CD4-positive, alpha-beta T cell treated with Interleukin-6 at 100 ng/mL for 8 hours (primary cell): ENCODE measurements at regions not wholly inside any gene's neighbourhood (a gene's known extent, or its start where the extent isn't known, plus 50 kb on each side); places are given as distances from the start of the nearest gene placed in this dataset.
"Not testable (repeated sequence)": the region's sequence is repeated elsewhere in the genome, so short reads cannot be mapped to it uniquely, and the experiment has no call there.

ENCODE experiments used
- DNase-seq: peaks from one replicate; pipeline ENCODE4 v3.0.0-alpha.2; 2020; ENCODE audit warnings: mixed read lengths, low spot score

DNA sequence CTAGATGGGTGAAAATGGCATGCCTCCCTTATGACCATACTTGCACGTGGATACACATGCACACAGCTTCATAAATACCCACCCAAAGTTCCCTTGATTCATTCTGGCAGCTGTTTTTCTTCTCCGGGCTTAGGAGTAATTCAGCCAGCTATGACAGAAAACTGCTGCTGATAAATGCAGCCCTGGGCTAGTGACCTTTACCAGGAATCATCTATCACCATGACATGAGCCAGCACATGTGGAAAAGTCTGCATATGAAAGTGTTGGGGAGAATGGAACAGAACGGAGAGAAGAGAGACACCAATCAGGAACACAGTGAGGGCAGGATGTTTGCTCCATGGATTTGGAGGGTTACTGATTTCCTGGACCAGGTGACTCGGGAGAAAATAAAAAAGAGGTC lies 706.3 kb downstream of the PDCD6IP start:
- no peak for DNase-seq

DNA sequence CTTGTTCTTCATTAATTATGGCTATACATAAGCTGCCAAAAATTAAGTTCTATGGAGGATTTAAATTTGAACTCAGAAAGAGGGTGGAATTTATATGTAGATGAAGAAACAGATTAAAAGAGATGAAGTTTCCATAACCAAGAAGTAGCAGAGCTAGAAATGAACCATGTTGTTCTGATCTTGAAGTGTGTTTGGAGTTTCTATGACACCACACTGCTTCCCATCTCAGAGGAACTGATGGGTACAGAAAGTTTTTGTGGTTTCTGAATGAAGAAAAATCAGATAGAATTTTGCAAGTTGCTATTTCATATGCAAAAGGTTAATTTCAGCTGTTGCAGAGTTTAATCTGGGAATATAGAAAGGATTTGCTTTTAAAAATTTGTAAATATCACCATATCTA lies 710.3 kb downstream of the PDCD6IP start:
- no peak for DNase-seq

GRCh38 chr3:34511891-34512290 lies 713.5 kb downstream of the PDCD6IP start:
- no peak for DNase-seq

DNA sequence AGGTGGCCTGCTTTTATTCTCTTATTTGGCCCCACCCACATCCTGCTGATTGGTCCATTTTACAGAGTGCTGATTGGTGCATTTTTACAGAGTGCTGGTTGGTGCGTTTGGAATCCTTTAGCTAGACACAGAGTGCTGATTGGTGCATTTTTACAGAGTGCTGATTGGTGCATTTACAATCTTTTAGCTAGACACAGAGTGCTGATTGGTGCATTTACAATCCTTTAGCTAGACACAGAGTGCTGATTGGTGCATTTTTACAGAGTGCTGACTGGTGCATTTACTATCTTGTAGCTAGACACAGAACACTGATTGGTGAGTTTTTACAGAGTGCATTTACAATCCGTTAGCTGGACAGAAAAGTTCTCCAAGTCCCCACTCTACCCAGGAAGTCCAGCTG lies 720.6 kb downstream of the PDCD6IP start:
- DNase-seq: not testable (repeated sequence)

- DNase-seq: no peak
Measured at GRCh38 chr3:34531156-34531555, 732.7 kb downstream of the PDCD6IP start.

DNA sequence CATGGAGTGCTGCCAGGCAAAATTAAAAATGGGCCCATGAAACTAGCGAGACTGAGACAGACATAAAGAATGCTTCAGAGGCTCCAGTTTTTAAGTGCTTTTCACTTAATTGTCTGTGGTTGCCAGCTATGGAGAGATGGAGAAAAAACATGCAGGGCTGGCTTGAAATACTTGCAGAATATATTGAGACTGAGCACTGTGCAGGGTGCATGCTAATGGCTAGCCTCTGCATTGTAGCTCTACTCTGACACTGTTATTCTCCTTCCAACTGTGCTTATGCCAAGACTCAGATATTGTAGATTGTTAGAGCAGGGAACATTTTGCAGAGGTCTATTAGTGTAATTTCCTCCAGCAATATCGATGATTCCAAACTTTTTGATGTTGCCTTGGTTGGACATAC lies 735.0 kb downstream of the PDCD6IP start:
- DNase-seq: no peak

GRCh38 chr3:34534013-34534412 lies 735.6 kb downstream of the PDCD6IP start:
- DNase-seq: no peak

DNA sequence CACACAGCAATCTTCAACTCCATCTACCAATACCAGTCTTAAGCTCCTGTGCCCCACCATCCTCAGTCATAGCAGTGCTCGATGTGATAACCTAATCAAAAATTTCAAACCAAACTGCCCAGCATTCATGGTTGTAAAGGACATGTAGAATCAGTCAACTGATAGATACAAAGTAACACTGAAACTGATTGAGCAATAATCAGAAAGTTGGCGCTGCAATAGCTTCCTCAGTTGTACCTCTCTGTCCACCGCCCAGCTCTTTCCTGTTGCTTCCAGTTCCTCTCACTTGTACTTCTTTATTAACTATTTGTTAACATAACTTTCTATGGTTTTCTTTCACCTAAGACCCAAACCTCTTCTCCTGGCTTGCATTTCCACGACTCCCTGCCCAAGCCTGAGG lies 745.7 kb downstream of the PDCD6IP start:
- no peak for DNase-seq

- no peak for DNase-seq
Measured at GRCh38 chr3:34547297-34547920, 749.0 kb downstream of the PDCD6IP start.

GRCh38 chr3:34567266-34567665 lies 768.8 kb downstream of the PDCD6IP start:
- no peak for DNase-seq

DNA sequence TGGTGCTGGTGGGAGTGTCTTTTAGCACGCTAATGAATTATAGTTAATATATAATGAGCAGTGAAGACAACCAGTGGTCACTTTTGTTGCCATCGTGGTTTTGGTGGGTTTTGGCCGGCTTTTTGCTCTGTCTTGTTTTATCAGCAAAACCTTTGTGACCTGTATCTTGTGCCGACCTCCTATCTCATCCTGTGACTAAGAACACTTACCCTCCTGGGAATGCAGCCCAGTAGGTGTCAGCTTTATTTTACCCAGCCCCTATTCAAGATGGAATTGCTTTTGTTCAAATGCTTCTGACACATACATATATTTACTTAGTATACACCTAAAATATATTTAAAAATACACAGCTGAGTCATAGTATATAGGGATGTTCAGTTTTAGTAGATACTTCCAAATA lies 770.3 kb downstream of the PDCD6IP start:
- DNase-seq: no peak

GRCh38 chr3:34569437-34569836 lies 771.0 kb downstream of the PDCD6IP start:
- DNase-seq: no peak

DNA sequence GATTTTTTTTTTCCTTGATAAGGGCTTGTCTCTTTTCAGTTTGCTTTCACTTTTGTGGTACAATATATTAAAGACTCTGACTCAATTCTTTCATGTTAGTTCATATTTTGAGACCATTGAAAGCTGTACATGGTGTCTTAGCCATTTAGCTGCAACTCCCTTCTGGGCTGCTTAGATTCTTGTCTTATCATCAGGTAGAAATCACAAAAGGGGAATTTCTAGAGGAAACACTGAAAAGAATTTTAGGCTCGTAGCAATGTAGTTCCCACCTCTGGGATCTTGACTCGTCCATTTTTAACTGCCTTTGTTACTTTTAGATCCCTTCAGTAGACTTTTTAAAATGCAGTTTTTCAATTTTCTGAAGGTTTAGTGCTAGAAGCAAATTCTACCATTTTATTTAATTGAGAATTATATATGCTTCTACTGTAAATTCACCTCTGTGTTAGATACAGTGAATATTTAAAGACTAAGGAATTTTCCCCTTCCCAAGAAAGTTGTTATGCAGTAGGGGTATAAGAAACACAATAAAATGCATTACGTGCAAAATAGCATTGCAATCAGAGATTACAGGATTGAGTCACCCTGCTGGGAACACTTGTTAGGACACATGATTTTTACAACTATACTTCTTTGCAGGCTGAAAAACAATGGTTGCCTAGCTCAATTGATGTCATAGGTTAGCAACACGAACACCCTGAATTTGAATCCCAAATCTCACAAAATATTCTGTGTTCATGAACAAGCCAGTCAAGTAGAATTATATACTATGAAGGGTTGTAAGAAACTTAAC lies 772.7 kb downstream of the PDCD6IP start:
- DNase-seq: no peak

DNA sequence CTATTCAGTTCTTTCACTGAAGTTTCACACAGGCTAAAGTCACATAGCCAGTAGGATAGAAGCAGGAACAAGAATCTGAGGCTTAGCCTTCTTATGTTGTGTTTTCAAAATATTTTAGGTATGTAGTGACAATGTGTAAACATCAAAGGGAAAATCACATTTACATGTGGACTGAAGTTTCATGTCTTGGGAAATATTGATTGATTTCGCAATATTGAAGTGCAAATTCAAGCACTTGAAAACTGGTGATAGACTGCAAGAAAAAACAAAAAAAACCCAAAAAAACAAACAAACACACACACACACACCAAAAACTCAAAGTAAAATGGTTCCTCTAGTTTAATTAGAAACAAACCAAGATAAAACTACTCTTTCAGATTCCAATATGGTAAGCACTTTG lies 773.3 kb downstream of the PDCD6IP start:
- no peak for DNase-seq

DNA sequence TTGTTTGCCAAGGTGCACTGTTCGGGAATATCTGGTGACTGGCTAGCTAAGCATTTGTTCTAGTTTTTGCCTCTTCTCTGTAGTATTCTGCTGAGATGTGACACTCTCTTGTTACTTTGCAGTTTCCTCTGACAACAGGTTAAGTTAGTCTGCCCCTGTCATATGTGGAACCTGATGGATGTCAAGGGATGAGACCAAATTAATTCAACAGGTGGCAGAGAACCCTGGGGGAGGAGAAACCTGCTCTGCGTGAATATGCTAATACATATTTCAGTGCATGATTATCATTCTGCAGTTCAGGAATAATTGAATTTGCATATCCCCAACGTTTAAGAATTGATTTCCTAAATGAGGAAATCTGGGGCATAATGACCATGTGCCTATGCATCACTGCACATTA lies 777.3 kb downstream of the PDCD6IP start:
- no peak for DNase-seq

DNA sequence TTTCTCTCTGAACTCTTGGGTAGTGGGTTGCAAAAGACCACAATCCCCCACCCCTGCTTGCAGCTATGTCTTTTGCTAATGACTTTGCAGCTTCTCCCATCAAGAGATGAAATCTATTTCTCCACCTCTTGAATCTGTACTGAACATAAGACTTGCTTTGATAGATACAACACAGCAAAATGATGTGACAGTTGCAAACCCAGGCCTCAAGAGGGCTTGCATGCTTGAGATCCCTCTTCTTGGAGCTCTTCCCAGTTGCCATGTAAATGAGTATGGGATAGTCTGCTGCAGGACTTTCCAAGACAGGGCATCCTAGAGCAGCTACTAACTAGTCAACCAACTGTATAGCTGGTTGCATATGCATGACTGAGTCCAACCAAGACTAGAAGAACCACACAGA lies 783.6 kb downstream of the PDCD6IP start:
- no peak for DNase-seq

DNA sequence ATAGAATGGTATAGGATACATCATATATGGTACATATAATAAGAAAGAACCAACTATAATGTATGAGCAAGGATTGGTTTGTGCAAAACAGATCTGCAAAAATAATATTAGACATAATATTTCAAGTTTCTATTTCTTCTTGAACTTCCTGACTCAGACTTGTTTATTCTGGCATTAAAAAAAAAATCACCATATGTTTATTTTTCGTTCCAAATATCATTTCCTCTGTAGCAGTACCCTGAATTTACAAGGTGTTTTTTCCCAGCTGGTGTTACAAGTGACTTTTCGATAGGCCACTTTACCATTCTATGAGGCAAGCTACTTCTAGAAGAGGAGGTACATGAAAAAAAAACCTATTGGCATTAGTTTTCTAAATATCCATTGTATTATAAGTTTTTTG lies 785.0 kb downstream of the PDCD6IP start:
- no peak for DNase-seq

DNA sequence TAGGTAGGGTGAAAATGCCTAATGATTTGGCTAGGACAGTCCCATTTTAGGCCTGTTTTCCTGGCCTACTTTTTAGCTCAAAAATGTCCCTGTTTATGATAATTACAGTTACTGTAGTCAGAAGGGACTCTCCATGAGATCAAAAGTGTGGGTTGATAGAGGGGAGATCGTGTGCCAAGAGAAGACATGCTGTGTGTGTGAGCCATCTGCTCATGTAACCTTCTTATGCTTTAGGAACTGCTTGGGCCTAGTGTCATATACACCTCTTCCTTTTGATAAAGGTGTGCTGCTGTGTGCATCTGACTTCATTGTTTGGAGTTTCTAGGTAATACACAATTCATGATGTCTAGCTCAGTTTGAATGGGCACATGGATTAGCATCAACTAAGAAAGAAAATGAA lies 786.5 kb downstream of the PDCD6IP start:
- no peak for DNase-seq

- no peak for DNase-seq
Measured at GRCh38 chr3:34599595-34599994, 801.2 kb downstream of the PDCD6IP start.

GRCh38 chr3:34619990-34620389 lies 821.6 kb downstream of the PDCD6IP start:
- DNase-seq: no peak

GRCh38 chr3:34626699-34627098 lies 828.3 kb downstream of the PDCD6IP start:
- no peak for DNase-seq

- no peak for DNase-seq
Measured at GRCh38 chr3:34634939-34635338, 836.5 kb downstream of the PDCD6IP start.

DNA sequence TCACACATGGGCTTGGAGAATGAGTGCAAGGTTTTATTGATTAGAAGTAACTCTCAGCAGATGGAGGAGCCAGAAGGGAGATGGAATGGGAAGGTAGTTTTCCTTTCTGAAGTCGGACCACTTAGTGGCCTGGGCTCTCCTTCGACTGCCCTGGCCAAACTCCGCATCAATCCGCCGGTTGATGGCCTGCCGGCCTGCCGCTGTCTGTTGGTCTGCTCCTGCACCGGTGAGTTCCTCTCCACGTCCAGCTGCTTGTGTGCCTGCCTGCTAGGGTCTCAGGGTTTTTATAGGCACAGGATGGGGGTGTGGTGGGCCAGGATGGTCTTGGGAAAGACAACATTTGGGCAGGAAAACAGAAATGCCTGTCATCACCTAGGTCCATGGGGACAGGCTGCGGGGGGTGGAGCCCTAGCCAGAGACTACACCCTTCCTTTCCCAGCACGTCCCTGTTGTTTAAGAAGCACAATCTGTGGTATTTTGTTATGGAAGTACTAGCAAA lies 837.0 kb downstream of the PDCD6IP start:
- DNase-seq: no peak
